ENCODE measurements at regions not wholly inside any gene's neighbourhood (a gene's known extent, or its start where the extent isn't known, plus 50 kb on each side); places are given as distances from the start of the nearest gene placed in this dataset.

DNA sequence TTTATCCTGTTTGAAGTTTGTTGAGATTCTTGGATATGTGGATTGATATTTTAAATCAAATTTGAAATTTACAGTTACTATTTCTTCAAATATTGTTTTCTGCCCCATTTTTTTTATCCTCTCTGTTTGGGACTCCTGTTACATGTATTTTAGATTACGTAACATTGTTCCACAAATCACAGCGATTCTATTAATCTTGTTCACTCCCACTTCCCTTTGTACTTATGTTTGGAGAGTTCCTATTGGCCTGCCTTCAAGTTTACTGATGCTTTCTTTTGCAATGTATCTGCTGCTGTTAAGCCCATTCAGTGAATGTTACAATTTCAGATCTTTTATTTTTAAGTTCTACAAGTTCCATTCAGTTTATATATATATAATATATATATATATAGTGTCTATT, 288.3 kb upstream of the TNRC6C start:
- no peak for DNase-seq

DNA sequence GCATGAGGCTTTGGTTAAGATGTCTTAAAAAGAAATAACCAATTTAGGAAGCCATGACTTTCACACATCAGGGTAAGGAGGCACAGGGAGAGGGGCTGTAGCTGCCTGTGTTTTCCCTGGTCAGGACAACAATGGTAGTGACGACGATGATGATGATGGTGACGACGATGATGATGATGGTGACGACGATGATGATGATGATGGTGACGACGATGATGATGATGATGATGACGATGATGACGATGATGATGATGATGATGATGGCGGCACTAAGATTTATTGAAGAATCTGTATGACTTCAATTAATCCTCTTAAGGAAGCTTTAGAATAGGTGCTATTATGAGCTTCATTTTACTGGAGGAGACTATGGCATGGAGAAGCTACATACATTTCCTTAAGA, 284.1 kb upstream of the TNRC6C start:
- DNase-seq: no peak

DNA sequence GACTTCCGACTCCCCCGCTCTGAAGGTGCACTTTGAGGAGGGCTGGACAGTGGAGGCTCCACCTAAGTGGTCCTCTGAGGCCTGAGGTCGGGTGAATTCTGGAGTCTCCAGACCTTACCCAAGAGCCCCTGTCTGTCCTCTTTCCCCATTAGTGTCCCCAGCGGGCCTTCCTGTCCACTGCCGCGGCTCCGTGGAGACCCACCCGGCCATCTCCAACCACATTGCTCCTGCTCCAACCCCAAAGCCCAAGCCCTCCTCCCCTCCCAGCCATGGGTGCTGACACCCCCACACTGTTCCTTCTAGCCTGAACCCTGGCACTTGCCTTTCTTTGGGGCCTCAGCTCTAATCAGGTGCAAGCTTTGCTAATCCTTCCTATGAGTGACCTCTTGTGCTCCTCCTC, 283.1 kb upstream of the TNRC6C start:
- DNase-seq: no peak

DNA sequence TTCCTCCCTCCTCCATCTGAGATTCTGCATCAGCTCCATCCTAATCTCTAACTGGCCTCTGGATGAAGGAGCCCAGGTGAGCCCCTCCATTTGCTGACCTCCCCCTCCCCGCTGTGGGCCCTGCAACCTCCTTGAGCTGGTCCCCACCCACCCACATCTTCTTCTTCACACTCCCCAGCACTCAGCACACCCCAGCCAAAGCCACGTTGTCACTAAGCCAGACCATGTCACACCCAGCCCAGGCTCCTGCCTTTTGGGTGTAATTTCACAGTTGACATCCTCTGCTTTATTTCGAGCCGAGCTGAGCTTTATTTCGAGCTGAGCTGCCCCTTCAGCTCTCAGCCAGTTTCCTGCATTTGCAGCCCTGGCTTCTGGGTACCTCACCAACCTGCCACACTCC, 282.7 kb upstream of the TNRC6C start:
- DNase-seq: no peak

DNA sequence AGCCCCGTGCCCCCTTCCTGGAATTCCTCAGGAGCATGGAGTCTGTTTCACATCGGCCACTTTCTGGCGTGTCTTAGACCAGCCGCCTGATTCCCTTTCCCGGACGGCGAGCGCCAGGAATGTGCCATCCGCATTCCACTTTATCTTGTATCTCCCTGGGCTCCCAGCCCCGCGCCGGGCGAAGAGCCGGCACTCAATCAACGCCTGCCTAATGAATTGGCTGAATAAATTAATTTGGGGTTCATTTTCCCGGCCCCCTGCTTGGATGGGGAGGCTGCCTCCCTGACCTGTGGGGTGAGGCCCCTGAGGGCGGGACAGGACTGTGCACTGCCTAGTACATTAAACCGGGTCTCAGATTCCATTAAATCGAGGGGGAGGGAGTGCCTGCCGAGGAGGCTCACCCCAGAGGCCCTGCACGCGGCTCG, 282.3 kb upstream of the TNRC6C start:
- DNase-seq: no peak

DNA sequence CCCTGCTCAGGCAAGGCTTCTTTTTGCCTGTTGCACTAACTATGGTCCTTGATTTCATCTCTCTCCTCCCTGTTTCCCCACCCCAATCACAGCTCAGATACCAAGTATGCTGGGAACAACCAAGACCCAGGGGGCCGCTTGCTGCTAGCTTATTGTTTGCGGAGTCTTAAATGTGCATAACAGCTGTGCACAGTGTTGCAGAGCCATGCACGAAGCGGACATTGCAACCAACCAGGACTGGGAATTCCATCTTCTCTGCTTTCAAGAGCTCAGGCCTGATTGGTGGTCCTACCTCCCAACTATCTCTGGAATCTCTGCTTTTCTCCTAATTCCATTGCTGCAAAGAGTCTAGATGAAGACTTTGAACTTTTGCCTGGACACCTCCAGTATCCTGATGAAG, 281.3 kb upstream of the TNRC6C start:
- DNase-seq: no peak

DNA sequence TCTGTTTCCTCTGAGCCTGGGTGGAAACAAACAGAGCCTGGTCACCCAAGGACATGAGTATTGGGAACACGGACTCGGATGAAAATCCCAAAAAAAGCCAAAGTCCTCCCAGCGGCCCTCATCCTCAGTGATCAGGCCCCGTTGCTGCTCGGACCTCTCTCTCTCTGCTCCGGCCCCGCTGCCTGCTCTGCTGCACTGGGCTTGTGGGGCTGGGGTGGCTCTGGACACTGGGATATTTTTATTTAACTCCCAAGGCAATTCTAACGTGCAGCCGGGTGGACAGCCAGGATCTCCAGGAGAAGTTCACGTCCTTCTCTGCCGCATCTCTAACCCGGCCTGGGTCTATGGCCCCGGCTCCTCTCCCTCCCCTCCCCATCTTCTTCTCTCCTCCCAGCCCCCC, 280.9 kb upstream of the TNRC6C start:
- DNase-seq: no peak

DNA sequence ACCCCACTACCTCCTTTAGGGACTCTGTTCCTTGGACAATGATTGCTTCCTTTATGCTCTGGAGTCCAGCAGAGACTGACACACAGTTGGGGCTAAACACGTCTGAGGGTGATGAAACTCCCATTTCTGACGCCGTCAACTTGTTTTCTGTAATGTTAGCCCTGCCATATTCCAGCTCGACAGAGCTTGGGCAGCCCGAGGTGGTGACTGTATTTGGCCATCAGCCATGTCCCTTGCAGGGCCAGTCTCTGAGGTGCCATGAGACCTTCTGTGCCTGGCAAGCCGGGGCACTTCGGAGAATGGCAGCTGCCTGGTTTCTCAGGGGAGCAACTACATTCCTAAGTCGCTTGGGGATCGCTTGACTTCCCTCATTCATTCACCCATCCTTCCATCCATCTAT, 278.9 kb upstream of the TNRC6C start:
- DNase-seq: no peak

DNA sequence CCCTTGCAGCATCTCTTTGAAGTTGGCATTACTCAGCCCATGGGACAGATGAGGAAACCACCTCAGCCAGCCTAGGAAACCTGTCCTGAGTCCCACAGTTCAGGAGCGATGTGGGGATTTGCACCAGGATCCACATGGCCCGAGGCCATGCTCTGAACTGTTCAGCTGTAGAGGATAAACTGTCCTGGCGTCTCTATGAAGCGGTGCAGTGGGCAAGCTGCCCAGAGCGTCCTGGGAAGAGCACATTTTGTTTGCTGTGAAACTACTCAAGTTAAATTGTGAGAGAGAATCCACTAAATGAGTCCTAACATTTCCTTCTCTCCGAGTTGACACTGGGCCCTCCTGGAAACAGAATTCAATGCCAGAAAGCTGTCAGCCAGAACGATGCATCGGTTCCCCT, 276.6 kb upstream of the TNRC6C start:
- DNase-seq: no peak

DNA sequence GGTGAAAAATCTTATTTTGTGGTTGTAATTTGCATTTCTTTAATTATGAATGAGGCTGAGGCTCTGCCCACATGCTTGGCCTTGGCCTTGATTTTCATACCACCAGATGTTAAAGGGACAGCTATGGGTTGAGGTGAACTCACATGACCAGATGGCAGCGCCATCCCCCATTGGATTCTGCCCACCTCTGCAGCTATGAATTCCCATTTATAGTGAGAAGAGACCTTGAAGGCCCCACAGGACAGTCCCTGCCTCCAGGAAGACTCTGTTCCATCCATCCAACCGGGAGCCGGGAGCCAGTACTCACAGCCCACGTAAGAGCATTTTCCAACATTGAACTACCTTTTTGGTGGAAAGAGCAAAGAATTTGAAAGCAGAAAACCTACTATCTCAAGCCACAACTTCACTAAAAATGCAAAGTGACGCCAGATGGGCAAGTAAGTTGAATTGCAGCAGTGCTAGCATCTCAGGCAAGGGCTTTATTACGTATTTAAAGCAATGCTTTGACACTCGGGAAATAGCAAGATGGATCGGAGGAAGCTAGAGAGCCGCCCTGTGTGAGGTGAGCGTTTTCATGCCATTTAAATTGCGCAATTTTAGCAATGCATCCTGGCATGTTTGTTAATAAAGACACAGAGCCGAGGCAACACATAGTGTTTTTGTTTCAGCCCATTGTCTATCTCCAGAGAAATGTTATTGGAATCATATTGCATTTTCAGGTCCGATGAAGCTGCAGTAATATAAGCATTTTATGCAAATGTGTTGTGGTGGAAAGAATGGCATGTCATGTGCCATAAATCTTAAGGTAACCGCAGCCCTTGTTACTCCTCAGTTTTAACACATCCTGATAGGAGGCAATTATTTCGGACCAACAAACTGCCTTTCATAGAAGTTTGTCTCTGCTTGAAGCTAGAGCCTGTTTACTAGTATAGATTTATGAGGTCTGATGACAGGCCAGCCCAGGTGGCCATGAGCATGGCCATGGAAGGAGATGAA, 273.4 kb upstream of the TNRC6C start:
- no peak for DNase-seq

DNA sequence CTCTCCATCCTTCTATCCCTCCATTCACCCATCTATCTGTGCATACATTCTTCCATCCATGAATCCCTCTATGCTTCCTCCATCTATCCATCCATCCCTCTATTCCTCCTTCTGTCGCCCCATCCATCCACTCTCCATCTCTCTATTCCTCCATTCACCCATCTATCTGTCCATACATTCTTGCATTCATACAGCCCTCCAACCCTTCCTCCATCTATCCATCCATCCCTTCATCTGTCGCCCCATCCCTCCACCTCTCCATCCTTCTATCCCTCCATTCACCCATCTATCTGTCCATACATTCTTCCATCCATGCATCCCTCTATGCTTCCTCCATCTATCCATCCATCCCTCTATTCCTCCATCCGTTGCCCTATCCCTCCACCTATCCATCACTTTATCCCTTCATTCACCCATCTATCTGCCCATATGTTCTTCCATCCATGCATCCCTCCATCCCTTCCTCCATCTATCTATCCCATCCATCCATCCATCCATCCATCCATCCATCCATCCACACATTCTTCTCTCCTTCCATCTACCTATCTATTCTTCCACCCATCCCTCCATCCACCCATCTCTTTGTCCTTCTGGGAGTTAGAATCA, 272.5 kb upstream of the TNRC6C start:
- DNase-seq: no peak

DNA sequence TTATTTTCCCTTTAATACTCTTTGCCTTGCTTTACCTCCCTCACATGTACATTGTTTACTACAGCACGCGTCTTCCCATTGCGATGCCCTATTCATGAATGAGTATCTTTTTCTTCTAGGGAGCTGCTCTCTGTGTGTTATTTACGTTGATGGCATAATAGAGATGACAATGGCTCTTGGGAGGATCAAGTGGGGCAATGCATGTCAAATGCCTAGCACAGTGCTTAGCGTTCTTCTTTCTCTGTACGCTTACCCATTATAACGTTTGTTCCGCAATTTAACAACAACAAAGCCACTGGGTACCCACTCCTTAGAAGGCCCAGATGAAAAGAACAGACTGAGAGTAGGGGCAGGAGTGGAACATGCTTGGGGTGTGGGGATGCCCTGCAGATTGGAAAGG, 271.6 kb upstream of the TNRC6C start:
- DNase-seq: no peak

DNA sequence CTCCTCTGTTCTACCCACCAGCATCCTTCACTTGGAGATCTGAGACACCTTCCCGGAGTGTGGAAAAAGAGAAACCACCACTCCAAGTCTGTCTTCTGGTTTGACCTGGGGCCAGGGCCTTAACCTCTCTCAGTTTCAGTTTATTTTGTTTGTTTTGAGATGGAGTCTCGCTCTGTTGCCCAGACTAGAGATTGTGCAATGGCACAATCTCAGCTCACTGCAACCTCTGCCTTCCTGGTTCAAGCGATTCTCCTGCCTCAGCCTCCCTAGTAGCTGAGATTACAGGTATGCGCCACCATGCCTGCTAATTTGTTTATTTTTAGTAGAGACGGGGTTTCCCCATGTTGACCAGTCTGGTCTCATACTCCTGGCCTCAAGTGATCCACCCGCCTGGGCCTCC, 271.1 kb upstream of the TNRC6C start:
- DNase-seq: no peak

DNA sequence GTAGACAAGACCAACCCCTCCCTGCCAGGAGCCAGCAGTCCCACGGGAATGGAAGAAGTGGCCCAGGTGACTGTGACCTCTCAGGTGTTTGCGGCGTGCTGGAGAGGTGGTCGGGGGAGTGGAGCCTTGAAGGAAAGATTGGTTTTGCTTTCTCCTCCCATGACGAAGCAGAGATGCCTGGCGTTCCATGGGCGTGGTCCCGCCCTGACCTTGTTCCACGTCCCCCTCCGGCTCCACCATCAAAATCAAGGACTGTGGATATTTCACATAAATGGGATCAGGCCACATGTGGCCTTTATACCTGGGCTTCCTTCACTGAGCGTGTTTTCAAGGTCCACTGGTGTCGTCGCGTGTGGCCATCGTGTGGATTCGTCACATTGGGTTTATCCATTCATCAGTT, 270.6 kb upstream of the TNRC6C start:
- no peak for DNase-seq

DNA sequence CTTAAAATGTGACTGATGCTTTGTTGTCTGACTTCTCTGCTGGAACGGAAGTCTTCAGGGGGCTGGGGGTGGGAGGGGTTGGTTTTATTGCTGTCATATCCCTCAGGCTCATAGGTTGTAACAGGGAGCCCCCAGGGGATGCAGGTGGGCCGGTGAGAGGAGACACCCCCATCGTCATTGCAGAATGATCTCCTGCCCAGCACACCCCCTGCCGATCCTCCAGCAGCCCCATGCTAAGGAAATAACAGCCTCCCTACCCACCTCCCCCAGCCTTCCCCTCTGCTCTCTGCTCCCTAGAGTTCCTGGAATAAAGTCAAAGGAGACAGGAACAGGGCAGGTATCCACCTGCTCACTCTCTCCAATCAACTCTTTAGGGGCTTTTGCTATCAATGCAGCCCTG, 270.1 kb upstream of the TNRC6C start:
- no peak for DNase-seq

DNA sequence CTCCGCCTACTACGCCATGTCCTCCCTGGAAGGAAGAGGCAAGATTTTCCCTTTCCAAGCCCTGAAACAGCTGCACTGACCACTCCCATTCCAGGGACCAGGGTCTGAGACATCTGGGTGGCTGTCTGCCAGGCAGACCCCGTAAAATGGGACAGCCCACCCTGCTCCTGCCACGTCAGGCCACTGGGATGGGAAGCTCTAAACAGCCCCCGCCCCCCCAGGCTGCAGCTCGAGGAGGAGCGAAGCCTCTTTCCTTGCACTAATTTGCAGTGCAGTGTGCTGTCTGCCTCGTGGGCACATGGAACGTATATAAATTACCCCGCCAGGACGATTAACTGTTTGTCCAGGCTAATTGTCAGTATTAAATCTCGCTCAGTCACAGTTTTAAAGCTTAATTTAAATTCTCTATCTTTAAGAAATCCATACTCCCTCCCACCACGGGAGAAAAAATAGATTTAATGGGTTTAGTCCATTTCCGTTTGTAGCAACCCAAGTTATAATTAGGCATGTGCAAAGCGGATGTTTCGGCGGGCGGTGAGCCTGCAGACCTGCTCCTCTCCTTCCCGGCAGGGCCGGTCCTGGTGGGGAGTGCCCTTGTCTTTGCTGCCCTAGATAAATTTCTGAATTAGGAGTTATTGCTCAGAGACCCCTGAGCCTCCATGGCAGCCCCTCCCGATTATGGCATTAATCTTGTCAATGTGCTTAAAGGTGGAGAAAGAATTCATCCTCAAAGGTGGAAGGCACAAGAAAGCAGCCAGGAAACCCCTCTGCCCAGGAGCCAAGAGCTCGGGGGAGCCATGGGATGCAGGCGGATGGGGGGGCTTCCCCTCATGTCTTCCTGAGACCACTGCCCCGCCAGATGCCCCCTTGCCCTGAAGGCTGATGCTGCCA, 268.0 kb upstream of the TNRC6C start:
- no peak for DNase-seq

DNA sequence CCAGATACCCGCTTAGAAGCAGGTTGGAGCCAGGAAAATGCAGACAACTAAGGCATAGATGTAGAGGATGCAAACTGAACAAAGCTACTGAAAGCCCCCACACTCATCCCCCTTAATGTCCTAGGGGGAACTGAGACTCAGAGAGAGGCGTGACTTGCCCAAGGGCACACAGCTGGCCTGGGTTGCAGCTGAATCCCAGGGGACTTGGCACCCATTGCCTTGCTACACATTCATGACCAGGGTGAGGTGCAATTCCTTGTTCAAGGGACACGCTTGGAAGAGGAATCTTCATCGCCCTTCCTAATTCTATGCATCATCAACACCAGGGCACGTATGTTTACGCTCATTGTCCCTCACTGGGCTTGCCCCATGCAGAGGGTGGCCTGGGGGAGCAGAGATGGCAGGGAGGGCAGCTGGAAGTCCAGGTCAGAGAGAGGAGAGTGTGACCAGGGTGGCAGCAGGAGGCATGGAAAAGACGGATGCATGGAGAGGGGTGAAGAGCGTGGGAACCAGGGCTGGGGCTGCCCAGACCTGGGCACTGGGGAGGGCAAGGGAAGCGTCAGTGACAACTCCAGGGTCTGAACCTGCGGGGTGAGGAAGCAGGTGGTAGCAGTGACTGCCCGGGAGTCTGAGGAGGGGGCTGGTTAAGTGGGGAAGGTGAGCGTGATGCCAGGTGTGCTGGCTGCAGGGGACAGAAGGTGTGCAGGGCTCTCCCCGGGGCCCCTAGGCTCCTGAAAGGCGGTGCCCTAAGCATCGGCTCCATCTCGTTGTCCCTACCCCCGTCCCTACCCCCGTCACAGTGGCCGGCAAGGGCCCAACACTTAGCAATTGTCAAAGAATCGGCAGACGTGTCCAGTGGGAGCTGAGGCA, 267.1 kb upstream of the TNRC6C start:
- DNase-seq: no peak

DNA sequence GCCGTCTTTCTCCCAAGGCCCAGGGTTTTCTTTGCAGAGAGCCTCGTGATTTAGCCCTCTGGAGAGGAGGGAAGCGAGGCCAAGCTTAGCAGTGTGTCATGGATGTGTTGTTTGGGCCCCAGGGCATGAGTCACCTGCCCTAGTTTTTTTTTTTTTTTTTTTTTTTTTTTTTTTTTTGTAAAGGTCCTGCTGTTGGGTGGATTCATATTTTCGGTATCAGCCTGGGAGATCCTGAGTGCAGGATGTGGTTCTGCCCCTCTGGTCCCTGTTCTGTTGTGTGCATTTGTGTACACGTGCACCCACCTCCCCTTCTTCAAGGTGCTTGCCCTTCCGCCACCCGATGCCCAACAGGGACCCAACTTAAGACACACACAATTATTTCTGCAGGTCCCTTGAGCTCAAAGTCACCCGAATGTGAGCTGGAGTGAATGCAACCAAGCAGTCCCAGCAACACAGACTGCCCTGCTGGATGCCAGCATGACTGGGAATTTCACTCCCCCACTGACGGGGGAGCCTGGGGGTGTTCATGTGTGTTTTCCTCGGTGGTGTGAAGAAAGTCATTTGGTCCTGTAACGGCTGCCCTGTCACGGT, 265.8 kb upstream of the TNRC6C start:
- DNase-seq: no peak

DNA sequence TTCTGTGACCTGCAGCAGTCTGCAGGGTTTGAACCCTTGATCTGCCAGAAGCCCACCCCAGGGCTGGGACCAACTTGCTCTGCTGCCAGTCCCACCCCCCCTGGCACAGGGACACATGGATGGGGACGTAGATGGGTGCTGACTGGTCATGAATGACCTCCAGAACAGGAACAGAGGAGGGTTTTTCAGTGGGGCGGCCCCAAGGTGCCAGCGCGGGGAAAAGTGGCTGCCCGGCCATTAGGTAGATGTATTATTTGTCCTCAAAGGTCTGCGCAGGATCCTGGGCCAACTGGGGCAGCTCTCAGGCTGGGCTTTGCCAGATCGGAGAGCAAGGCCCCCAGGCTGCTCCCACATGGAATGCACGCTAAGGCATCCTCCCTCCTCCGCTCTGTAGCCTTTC, 265.2 kb upstream of the TNRC6C start:
- no peak for DNase-seq

DNA sequence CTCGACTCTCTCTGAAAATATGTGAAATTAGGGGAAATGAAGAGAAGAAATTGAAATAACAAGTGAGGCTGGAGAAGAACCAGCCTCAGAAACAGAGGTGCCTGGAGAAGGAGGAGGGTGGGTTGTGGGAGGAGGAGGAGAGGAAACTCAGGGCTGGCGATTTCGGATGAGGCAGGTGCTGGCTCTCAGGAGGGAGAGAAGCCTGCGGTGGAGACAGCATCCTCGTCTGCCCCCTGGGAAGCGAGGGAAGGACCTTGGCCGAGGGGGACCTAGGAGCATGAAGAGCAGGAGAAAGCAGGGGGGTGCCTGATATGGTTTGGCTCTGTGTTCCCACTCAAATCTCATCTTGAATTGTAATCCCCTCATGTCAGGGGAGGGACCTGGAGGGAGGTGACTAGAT, 264.7 kb upstream of the TNRC6C start:
- DNase-seq: no peak

DNA sequence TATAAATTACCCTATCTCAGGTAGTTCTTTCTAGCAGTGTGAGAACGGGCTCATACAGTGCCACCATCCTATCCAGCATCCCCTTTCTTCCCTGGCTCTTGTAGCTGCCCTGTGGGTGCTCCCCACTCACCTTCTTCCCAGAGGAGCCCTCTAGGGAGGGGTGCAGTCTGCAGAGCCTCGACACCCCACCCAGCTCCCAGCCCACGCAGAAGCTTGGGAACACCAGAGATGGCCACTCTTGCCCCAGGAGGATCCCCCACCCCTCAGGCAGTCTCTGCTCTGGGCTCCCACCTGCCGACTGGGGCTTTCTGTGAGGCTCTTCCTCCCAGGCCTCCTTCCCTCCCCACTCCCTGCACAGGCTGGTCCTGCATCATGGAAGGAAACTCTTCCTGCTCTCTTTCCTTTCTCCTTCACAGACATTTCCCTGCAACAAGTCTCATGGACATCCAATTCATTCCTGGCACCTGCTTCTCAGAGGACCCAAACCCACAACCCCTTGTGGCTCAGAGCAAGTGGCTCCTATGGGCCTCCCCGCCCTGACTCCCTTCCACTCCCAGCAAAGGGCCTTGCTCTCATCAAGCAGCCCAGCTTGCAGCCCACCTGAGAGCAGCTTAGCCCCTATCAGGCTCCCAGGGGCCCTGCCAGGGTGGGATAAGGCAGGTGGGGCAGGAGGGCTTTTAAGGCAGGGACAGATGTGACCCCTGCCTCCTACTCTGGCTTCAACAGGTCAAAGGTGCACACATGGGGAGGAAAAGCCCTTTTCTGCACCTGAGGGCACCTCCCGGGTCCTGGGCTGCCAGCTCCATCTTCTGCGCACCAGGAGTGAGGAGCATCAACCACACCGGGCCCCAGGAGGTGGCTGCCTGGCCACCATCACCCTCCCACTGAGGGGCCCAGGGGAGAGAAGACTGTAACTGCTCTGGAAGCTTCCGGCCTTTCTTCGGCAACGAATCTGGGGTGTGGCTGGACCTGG, 263.8 kb upstream of the TNRC6C start:
- DNase-seq: no peak

All from NCI-H774 (cell line).